Transverse colon (tissue), 4 donors: ENCODE measurements at regions not wholly inside any gene's neighbourhood (a gene's known extent, or its start where the extent isn't known, plus 50 kb on each side); places are given as distances from the start of the nearest gene placed in this dataset.

ENCODE experiments used
- CTCF ChIP-seq, 5 experiments: fragments of 200-600 bp in 3 of 5; fragments of 450-650 bp in 2 of 5; sonication (generic) in 3 of 5; IDR thresholded peaks; 1 replicate in 2 of 5; 2 replicates in 3 of 5; pipeline ENCODE4 v1.5.1; 2016 to 2017; ENCODE audit warnings: antibody characterized with exemption in 5 of 5, inconsistent platforms in 3 of 5, mild to moderate bottlenecking in 2 of 5, moderate library complexity in 1 of 5
- POLR2A ChIP-seq: fragments of 450-650 bp; IDR thresholded peaks from one replicate; pipeline ENCODE4 v1.6.1; 2016; ENCODE audit warnings: antibody characterized with exemption, mild to moderate bottlenecking, moderate library complexity
- POLR2AphosphoS5 ChIP-seq, 3 donors: sonication (generic); formaldehyde crosslinking; IDR thresholded peaks; one replicate each; pipeline ENCODE4 v1.6.1; 2016; ENCODE audit warnings: antibody characterized with exemption in 3 of 3

- TF ChIP-seq CTCF (IDR thresholded peaks at IDR 0.05): no peak
- TF ChIP-seq POLR2AphosphoS5 (IDR thresholded peaks at IDR 0.05): no peak
- TF ChIP-seq POLR2A: no peak
Measured at GRCh38 chr10:78829565-78829964, 239.2 kb upstream of the ZMIZ1 start.
